ENCODE measurements at regions not wholly inside any gene's neighbourhood (a gene's known extent, or its start where the extent isn't known, plus 50 kb on each side); places are given as distances from the start of the nearest gene placed in this dataset.

DNA sequence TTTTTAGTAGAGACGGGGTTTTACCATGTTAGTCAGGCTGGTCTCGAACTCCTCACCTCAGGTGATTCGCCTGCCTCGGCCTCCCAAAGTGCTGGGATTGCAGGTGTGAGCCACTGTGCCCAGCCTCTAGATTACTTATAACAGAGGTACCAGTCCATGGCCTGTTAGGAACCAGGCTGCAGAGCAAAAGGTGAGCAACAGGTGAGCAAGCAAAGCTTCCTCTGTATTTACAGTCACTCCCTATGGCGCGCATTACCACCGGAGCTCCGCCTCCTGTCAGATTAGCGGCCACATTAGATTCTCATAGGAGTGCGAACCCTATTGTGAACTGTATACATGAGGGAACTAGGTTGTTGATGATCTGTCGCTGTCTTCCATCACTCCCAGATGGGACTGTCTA lies 178.0 kb upstream of the SALL4 start:
- no peak overlapping the region for H3K4me3 ChIP-seq (ENCODE audit: low read depth in 1 of 3, low read length in 3 of 3)
- 97% methylated on average over 11 of the region's 11 CpGs for WGBS
- no peak overlapping the region for H3K9ac ChIP-seq (ENCODE audit: low read depth in 1 of 2, low read length in 2 of 2)
- H3K36me3 ChIP-seq (ENCODE audit: control insufficient read depth in 4 of 4, insufficient read depth in 3 of 4, low read depth in 1 of 4, low read length in 3 of 4), result no peaks in the 10 kb centered on the region
- no peak for DNase-seq (ENCODE audit: low spot score)
- peaks cover 0 to 4% (median 2%) of the 10 kb centered on the region in 4 donors for H3K9me3 ChIP-seq (ENCODE audit: control insufficient read depth in 4 of 4, low read length in 3 of 4)
- H3K4me1 ChIP-seq (ENCODE audit: control insufficient read depth in 4 of 4, insufficient read depth in 4 of 4, low read length in 3 of 4), result peaks cover 0 to 2% (median 0%) of the 10 kb centered on the region in 4 donors
- no peaks in the 10 kb centered on the region for H3K27me3 ChIP-seq (ENCODE audit: control insufficient read depth in 4 of 4, insufficient read depth in 4 of 4, low read length in 3 of 4)
- H3K27ac ChIP-seq (ENCODE audit: low read depth in 1 of 2, low read length in 2 of 2), result no peak overlapping the region
- no peak for TF ChIP-seq RAD21 (IDR thresholded peaks at IDR 0.05)
- TF ChIP-seq GABPA (IDR thresholded peaks at IDR 0.05 in 1 of 2, conservative IDR thresholded peaks at IDR 0.05 in 1 of 2), result no peak
- TF ChIP-seq NR2F2 (IDR thresholded peaks at IDR 0.05), result no peak
- no peak for TF ChIP-seq FOXA2 (IDR thresholded peaks at IDR 0.05)
- TF ChIP-seq, protein P1, sequence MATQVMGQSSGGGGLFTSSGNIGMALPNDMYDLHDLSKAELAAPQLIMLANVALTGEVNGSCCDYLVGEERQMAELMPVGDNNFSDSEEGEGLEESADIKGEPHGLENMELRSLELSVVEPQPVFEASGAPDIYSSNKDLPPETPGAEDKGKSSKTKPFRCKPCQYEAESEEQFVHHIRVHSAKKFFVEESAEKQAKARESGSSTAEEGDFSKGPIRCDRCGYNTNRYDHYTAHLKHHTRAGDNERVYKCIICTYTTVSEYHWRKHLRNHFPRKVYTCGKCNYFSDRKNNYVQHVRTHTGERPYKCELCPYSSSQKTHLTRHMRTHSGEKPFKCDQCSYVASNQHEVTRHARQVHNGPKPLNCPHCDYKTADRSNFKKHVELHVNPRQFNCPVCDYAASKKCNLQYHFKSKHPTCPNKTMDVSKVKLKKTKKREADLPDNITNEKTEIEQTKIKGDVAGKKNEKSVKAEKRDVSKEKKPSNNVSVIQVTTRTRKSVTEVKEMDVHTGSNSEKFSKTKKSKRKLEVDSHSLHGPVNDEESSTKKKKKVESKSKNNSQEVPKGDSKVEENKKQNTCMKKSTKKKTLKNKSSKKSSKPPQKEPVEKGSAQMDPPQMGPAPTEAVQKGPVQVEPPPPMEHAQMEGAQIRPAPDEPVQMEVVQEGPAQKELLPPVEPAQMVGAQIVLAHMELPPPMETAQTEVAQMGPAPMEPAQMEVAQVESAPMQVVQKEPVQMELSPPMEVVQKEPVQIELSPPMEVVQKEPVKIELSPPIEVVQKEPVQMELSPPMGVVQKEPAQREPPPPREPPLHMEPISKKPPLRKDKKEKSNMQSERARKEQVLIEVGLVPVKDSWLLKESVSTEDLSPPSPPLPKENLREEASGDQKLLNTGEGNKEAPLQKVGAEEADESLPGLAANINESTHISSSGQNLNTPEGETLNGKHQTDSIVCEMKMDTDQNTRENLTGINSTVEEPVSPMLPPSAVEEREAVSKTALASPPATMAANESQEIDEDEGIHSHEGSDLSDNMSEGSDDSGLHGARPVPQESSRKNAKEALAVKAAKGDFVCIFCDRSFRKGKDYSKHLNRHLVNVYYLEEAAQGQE (IDR thresholded peaks at IDR 0.05), result no peak
- TF ChIP-seq, protein P2, sequence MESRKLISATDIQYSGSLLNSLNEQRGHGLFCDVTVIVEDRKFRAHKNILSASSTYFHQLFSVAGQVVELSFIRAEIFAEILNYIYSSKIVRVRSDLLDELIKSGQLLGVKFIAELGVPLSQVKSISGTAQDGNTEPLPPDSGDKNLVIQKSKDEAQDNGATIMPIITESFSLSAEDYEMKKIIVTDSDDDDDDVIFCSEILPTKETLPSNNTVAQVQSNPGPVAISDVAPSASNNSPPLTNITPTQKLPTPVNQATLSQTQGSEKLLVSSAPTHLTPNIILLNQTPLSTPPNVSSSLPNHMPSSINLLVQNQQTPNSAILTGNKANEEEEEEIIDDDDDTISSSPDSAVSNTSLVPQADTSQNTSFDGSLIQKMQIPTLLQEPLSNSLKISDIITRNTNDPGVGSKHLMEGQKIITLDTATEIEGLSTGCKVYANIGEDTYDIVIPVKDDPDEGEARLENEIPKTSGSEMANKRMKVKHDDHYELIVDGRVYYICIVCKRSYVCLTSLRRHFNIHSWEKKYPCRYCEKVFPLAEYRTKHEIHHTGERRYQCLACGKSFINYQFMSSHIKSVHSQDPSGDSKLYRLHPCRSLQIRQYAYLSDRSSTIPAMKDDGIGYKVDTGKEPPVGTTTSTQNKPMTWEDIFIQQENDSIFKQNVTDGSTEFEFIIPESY (IDR thresholded peaks at IDR 0.05), result no peak
- TF ChIP-seq EGR1 (IDR thresholded peaks at IDR 0.05; ENCODE audit: low read depth in 2 of 2), result no peak
- TF ChIP-seq TAF1 (conservative IDR thresholded peaks at IDR 0.05), result no peak
- TF ChIP-seq RXRA (IDR thresholded peaks at IDR 0.05), result no peak
- TF ChIP-seq, protein P3, sequence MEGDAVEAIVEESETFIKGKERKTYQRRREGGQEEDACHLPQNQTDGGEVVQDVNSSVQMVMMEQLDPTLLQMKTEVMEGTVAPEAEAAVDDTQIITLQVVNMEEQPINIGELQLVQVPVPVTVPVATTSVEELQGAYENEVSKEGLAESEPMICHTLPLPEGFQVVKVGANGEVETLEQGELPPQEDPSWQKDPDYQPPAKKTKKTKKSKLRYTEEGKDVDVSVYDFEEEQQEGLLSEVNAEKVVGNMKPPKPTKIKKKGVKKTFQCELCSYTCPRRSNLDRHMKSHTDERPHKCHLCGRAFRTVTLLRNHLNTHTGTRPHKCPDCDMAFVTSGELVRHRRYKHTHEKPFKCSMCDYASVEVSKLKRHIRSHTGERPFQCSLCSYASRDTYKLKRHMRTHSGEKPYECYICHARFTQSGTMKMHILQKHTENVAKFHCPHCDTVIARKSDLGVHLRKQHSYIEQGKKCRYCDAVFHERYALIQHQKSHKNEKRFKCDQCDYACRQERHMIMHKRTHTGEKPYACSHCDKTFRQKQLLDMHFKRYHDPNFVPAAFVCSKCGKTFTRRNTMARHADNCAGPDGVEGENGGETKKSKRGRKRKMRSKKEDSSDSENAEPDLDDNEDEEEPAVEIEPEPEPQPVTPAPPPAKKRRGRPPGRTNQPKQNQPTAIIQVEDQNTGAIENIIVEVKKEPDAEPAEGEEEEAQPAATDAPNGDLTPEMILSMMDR (IDR thresholded peaks at IDR 0.05; ENCODE audit: low read depth, low read length, missing input control), result no peak
- TF ChIP-seq, protein P4, sequence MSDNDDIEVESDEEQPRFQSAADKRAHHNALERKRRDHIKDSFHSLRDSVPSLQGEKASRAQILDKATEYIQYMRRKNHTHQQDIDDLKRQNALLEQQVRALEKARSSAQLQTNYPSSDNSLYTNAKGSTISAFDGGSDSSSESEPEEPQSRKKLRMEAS (IDR thresholded peaks at IDR 0.05), result no peak
- no peak for TF ChIP-seq HNF4A (conservative IDR thresholded peaks at IDR 0.05)
- TF ChIP-seq HNF4G (IDR thresholded peaks at IDR 0.05), result no peak
- TF ChIP-seq SP1 (IDR thresholded peaks at IDR 0.05), result no peak
- TF ChIP-seq FOXA1 (IDR thresholded peaks at IDR 0.05), result no peak
- TF ChIP-seq, protein P5, sequence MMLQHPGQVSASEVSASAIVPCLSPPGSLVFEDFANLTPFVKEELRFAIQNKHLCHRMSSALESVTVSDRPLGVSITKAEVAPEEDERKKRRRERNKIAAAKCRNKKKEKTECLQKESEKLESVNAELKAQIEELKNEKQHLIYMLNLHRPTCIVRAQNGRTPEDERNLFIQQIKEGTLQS (IDR thresholded peaks at IDR 0.05), result no peak
- no peak for TF ChIP-seq YY1 (IDR thresholded peaks at IDR 0.05)
- no peak for TF ChIP-seq JUND (IDR thresholded peaks at IDR 0.05)

Data from liver (tissue), 8 donors.